H9 (cell line): ENCODE measurements at regions not wholly inside any gene's neighbourhood (a gene's known extent, or its start where the extent isn't known, plus 50 kb on each side); places are given as distances from the start of the nearest gene placed in this dataset.

Experiments
- DNase-seq: peaks from one replicate; pipeline ENCODE4 v3.0.0-alpha.2; 2017
- H2AFZ ChIP-seq: one replicate; pipeline ENCODE4 v1.6.1; 2013; ENCODE audit warnings: mild to moderate bottlenecking, low read length, control low read depth, moderate library complexity
- H2AK5ac ChIP-seq: 2 replicates; pipeline ENCODE4 v1.6.1; 2013; ENCODE audit warnings: low read length, control low read depth, mixed read lengths; ENCODE audit not compliant: insufficient read length
- H2BK120ac ChIP-seq: one replicate; pipeline ENCODE4 v1.6.1; 2013; ENCODE audit warnings: low read depth, mild to moderate bottlenecking, low read length, control low read depth, inconsistent platforms; ENCODE audit not compliant: poor library complexity, severe bottlenecking
- H2BK12ac ChIP-seq: 2 replicates; pipeline ENCODE4 v1.6.1; 2013; ENCODE audit warnings: low read length, control low read depth, mixed read lengths, low read depth; ENCODE audit not compliant: insufficient read length
- H2BK15ac ChIP-seq: 2 replicates; pipeline ENCODE4 v1.6.1; 2013; ENCODE audit warnings: low read depth, low read length, control low read depth
- H2BK20ac ChIP-seq: one replicate; pipeline ENCODE4 v1.6.1; 2013; ENCODE audit warnings: low read depth, mild to moderate bottlenecking, low read length, control low read depth, inconsistent platforms; ENCODE audit not compliant: poor library complexity, severe bottlenecking
- H2BK5ac ChIP-seq: 2 replicates; pipeline ENCODE4 v1.6.1; 2013; ENCODE audit warnings: low read length, control low read depth, mixed read lengths; ENCODE audit not compliant: insufficient read length
- H3K14ac ChIP-seq: 2 replicates; pipeline ENCODE4 v1.6.1; 2013; ENCODE audit warnings: low read length, control low read depth; ENCODE audit not compliant: insufficient read depth
- H3K18ac ChIP-seq: 2 replicates; pipeline ENCODE4 v1.6.1; 2013; ENCODE audit warnings: low read depth, mild to moderate bottlenecking, mixed read lengths, low read length, control low read depth; ENCODE audit not compliant: insufficient read length
- H3K23ac ChIP-seq: 2 replicates; pipeline ENCODE4 v1.6.1; 2013; ENCODE audit warnings: low read length, control low read depth, mixed read lengths, low read depth; ENCODE audit not compliant: insufficient read length
- H3K23me2 ChIP-seq: 2 replicates; pipeline ENCODE4 v1.6.1; 2013; ENCODE audit warnings: low read depth, mild to moderate bottlenecking, mixed read lengths, low read length, control low read depth; ENCODE audit not compliant: insufficient read length, poor library complexity, severe bottlenecking
- H3K27ac ChIP-seq: 2 replicates; pipeline ENCODE4 v1.5.1; 2013; ENCODE audit warnings: low read length, control low read depth, mixed read lengths, low read depth; ENCODE audit not compliant: insufficient read length
- H3K27me3 ChIP-seq: 2 replicates; pipeline ENCODE4 v1.6.1; 2013; ENCODE audit warnings: low read length, control low read depth, inconsistent platforms; ENCODE audit not compliant: insufficient read depth
- H3K4ac ChIP-seq: 2 replicates; pipeline ENCODE4 v1.6.1; 2013; ENCODE audit warnings: low read depth, mild to moderate bottlenecking, control low read depth, inconsistent platforms, low read length, moderate library complexity
- H3K4me1 ChIP-seq: 2 replicates; pipeline ENCODE4 v1.6.1; 2013; ENCODE audit warnings: low read length, control low read depth, inconsistent platforms; ENCODE audit not compliant: insufficient read depth
- H3K4me2 ChIP-seq: 2 replicates; pipeline ENCODE4 v1.6.1; 2013; ENCODE audit warnings: low read length, control low read depth, mixed read lengths; ENCODE audit not compliant: insufficient read length, insufficient read depth
- H3K56ac ChIP-seq: 2 replicates; pipeline ENCODE4 v1.6.1; 2013; ENCODE audit warnings: low read depth, mild to moderate bottlenecking, mixed read lengths, low read length, control low read depth; ENCODE audit not compliant: insufficient read length
- H3K79me1 ChIP-seq: 2 replicates; pipeline ENCODE4 v1.6.1; 2013; ENCODE audit warnings: low read depth, mild to moderate bottlenecking, moderate library complexity, low read length, control low read depth, inconsistent platforms; ENCODE audit not compliant: insufficient read depth, poor library complexity, severe bottlenecking
- H3K79me2 ChIP-seq: 2 replicates; pipeline ENCODE4 v1.6.1; 2013; ENCODE audit warnings: low read length, control low read depth, inconsistent platforms; ENCODE audit not compliant: insufficient read depth
- H3K9ac ChIP-seq: 2 replicates; pipeline ENCODE4 v1.6.1; 2013; ENCODE audit warnings: low read length, control low read depth, mixed read lengths; ENCODE audit not compliant: insufficient read length; ENCODE audit errors: extremely low read depth
- H3K9me3 ChIP-seq: one replicate; pipeline ENCODE4 v1.6.1; 2013; ENCODE audit warnings: low read depth, low read length, inconsistent platforms; ENCODE audit not compliant: control insufficient read depth
- H3T11ph ChIP-seq: one replicate; pipeline ENCODE4 v1.6.1; 2013; ENCODE audit warnings: mild to moderate bottlenecking, low read length, control low read depth, inconsistent platforms
- H4K20me1 ChIP-seq: one replicate; pipeline ENCODE4 v1.6.1; 2013; ENCODE audit not compliant: control insufficient read depth, insufficient read length, insufficient read depth
- H4K5ac ChIP-seq: 2 replicates; pipeline ENCODE4 v1.6.1; 2013; ENCODE audit warnings: low read depth, mild to moderate bottlenecking, mixed read lengths, low read length, control low read depth; ENCODE audit not compliant: insufficient read length
- H4K8ac ChIP-seq: replicated peaks from 2 replicates; pipeline ENCODE4 v1.6.1; 2013; ENCODE audit warnings: low read length, control low read depth, mixed read lengths, low read depth; ENCODE audit not compliant: insufficient read length
- H4K91ac ChIP-seq: 2 replicates; pipeline ENCODE4 v1.6.1; 2013; ENCODE audit warnings: low read depth, mild to moderate bottlenecking, moderate library complexity, mixed read lengths, low read length, control low read depth; ENCODE audit not compliant: insufficient read length
- H3K27ac Mint-ChIP-seq, 3 experiments: 2 replicates in 2 of 3; 3 replicates in 1 of 3; pipeline ENCODE4 v1.8.0; 2020 to 2021; ENCODE audit warnings: mixed read lengths in 3 of 3, mild to moderate bottlenecking in 1 of 3, moderate library complexity in 1 of 3
- H3K27me3 Mint-ChIP-seq: 2 replicates; pipeline ENCODE4 v1.8.0; 2021; ENCODE audit warnings: low read depth, mild to moderate bottlenecking, moderate library complexity, mixed read lengths
- H3K36me3 Mint-ChIP-seq, 3 experiments: 2 replicates in 2 of 3; 3 replicates in 1 of 3; pipeline ENCODE4 v1.8.0; 2020 to 2021; ENCODE audit warnings: low read depth in 3 of 3, mixed read lengths in 3 of 3; ENCODE audit not compliant: insufficient read depth in 1 of 3
- H3K4me1 Mint-ChIP-seq, 2 experiments: 2 replicates each; pipeline ENCODE4 v1.8.0; 2020; ENCODE audit warnings: mixed read lengths in 2 of 2
- H3K4me3 Mint-ChIP-seq, 2 experiments: 2 replicates in 1 of 2; 3 replicates in 1 of 2; pipeline ENCODE4 v1.8.0; 2020 to 2021; ENCODE audit warnings: mild to moderate bottlenecking in 2 of 2, mixed read lengths in 2 of 2, moderate library complexity in 1 of 2
- H3K9me3 Mint-ChIP-seq, 2 experiments: 2 replicates in 1 of 2; 3 replicates in 1 of 2; pipeline ENCODE4 v1.8.0; 2020; ENCODE audit warnings: mild to moderate bottlenecking in 2 of 2, mixed read lengths in 2 of 2, moderate library complexity in 1 of 2
- CTCF ChIP-seq: fragments of 200-600 bp; sonication (generic); conservative IDR thresholded peaks from 3 replicates; pipeline ENCODE4 v1.8.0; 2021; ENCODE audit warnings: antibody characterized with exemption, mild to moderate bottlenecking
- WGBS: extraction: QIAGEN DNeasy Blood & Tissue Kit; methylation state at CpG from one replicate; pipeline ENCODE4 v1.1.7; 2013; ENCODE audit warnings: missing lambda C conversion rate, low lambda C conversion rate, mixed read lengths; ENCODE audit not compliant: insufficient read length; ENCODE audit errors: extremely low coverage; 5-methylcytosine and 5-hydroxymethylcytosine counted together

- no peak overlapping the region for H2BK12ac ChIP-seq
- no peak overlapping the region for H4K91ac ChIP-seq
- H4K20me1 ChIP-seq: no peaks in the 10 kb centered on the region
- H3K36me3 Mint-ChIP-seq: peaks cover 0 to 14% (median 3%) of the 10 kb centered on the region in 3 experiments; a peak in 2 of 7 replicates
- no peak overlapping the region for H2AFZ ChIP-seq
- H3K4me1 ChIP-seq: peaks cover 3% of the 10 kb centered on the region; the same call in 1 of the 2 replicates
- H3K9me3 Mint-ChIP-seq: peaks cover 0 to 15% of the 10 kb centered on the region in 2 experiments; a peak in 3 of 5 replicates
- no peaks in the 10 kb centered on the region for H3K9me3 ChIP-seq
- no peaks in the 10 kb centered on the region for H3K27me3 Mint-ChIP-seq
- no peak overlapping the region for H3K4me3 Mint-ChIP-seq
- DNase-seq: no peak
- no peaks in the 10 kb centered on the region for H3K27me3 ChIP-seq
- H3K79me1 ChIP-seq: no peaks in the 10 kb centered on the region
- H4K5ac ChIP-seq: no peak overlapping the region
- H3K79me2 ChIP-seq: no peaks in the 10 kb centered on the region
- H3K23me2 ChIP-seq: no peaks in the 10 kb centered on the region
- TF ChIP-seq CTCF: no peak
- no peak overlapping the region for H3K4ac ChIP-seq
- H3K9ac ChIP-seq: no peak overlapping the region
- H3T11ph ChIP-seq: no peak overlapping the region
- H4K8ac ChIP-seq: no peak overlapping the region
- no peak overlapping the region for H3K18ac ChIP-seq
- H3K27ac ChIP-seq: no peak overlapping the region
- no peak overlapping the region for H3K4me2 ChIP-seq
- H3K56ac ChIP-seq: no peak overlapping the region
- WGBS: no CpG with 5 or more reads among the region's 4 CpGs
- H2BK5ac ChIP-seq: no peak overlapping the region
- no peak overlapping the region for H3K27ac Mint-ChIP-seq
- H3K14ac ChIP-seq: no peak overlapping the region
- H2BK15ac ChIP-seq: no peak overlapping the region
- no peak overlapping the region for H2BK120ac ChIP-seq
- no peak overlapping the region for H2BK20ac ChIP-seq
- H2AK5ac ChIP-seq: no peak overlapping the region
- H3K4me1 Mint-ChIP-seq: peaks cover 16 to 23% of the 10 kb centered on the region in 2 experiments
- H3K23ac ChIP-seq: no peak overlapping the region
Measured at GRCh38 chr16:52742608-52743170, 195.7 kb upstream of the TOX3 start.
